SKM-1 treated with dmso at 0.1 percent for 144 hours (cell line): ENCODE measurements at regions not wholly inside any gene's neighbourhood (a gene's known extent, or its start where the extent isn't known, plus 50 kb on each side); places are given as distances from the start of the nearest gene placed in this dataset.
"Not testable (repeated sequence)": the region's sequence is repeated elsewhere in the genome, so short reads cannot be mapped to it uniquely, and the experiment has no call there.

Experiments
- DNase-seq: peaks from one replicate; lab custom pipeline; 2025; ENCODE audit not compliant: unreplicated experiment; lab: John Stamatoyannopoulos, UW

DNA sequence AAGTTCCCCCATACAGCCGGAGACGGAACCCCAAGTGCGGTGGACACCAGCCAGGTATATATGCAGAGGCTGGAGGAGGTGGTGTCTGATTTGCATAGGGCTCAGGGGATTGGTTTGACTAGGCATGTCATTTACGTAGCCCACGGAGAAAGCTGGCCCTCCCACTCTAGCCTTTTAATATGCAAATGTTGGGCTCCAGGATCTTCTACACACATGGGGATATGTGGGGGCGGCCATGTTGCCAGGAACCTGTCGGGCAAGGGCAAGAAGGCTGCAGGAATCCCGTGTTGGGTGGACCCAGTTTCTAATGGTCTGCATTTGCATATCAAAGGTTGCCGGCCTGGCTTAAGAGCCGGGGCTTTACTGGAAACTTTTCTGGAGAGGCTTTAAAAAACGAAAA is 57.4 kb downstream of the FTHL17 start:
- DNase-seq = not testable (repeated sequence)

DNA sequence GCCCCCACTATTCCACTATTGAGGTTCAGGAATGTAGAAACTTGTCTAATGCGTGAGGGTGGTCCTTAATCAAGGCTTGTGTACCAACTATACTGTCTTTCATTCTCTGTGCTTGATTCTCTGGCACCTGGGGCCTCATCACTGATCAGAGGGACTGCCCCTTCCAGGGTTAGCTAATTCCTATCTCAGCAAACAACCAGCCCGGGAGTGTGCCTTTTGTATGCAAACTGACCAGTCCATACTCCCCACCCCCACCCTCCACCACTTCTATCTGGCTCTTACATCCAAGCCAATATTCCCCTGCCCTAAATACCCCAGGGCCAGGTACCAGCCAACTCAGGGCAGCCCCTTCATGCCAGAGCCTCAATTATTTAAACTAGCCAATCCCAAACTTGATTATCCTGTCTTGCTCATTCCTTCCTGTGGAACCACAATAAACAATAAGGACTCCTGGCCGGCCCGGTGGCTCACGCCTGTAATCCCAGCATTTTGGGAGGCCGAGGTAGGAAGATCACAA is 59.3 kb downstream of the FTHL17 start:
- no peak for DNase-seq

DNA sequence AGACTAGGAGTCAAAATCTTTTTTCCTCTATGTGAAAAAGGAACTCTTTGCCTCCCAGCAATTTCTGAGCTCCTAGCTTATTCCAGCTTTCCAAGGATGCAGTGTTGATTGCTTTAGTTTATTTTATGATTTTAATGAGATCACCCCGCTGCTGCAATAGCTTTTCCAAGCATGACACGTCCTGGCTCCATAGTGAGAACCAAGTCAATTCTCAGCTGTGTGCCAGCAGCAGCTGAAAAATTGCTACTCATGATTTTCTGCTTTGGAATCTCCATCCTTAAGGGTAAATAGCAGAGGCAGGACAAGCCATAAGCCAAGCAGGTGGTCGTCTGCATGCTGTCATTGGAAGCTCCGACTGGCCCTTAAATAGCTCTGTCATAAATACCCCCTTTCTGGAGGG is 64.5 kb downstream of the FTHL17 start:
- DNase-seq = no peak

DNA sequence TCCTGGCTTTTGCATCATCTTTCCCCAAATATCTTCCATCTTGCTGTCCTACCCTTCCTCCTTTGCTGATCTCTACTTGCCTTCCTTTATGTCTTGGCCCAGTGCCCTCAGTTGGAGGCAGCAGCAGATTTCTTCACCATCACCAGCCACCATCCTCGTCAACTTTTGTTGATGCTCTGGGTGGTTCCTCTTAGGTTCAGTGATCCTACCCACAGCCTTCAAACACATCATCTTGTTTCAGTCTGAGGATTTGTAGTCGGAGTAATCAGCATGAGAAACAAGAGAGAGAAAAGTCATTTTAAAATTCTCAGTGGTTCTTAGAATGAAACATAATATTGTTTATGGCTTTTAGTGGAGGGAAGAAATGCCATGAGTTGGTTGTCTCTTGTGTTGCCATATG is 65.8 kb downstream of the FTHL17 start:
- no peak for DNase-seq

DNA sequence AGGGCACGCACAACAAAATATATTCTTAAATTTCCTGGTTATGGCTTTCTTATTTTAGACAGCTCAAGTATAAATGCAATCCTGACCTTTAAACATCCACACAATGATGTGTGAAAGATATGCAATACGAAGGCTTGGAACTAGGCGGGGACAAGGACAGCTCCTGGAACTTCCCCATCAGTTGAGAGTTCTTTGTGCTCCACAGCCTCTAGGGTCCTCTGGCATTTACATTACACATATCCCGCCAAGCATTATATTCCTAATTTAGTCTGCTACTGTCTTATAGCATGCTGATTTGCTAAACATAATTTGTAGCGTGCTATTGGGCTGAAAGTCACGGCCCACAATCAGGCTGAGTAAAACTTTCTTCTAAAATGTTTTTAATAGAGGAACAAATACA is 74.4 kb downstream of the FTHL17 start:
- no peak for DNase-seq

DNA sequence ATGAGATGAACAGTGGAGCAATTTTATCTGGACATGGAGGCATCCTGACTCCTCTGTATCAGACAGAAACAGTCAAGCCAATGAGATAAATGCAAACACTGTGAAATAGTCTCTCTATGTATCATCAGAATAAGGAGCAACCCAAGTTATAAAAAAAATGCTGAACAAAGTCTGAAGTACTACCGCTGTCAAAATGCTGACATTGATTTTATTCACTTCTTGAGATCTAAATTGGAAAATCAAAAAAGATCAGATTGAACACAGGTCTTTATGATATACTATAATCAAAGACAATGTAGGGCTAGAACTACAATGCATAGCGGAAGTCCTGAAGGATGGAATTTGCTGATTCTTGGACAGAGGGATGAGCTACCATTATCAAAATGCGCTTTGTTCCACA is 76.1 kb downstream of the FTHL17 start:
- no peak for DNase-seq

DNA sequence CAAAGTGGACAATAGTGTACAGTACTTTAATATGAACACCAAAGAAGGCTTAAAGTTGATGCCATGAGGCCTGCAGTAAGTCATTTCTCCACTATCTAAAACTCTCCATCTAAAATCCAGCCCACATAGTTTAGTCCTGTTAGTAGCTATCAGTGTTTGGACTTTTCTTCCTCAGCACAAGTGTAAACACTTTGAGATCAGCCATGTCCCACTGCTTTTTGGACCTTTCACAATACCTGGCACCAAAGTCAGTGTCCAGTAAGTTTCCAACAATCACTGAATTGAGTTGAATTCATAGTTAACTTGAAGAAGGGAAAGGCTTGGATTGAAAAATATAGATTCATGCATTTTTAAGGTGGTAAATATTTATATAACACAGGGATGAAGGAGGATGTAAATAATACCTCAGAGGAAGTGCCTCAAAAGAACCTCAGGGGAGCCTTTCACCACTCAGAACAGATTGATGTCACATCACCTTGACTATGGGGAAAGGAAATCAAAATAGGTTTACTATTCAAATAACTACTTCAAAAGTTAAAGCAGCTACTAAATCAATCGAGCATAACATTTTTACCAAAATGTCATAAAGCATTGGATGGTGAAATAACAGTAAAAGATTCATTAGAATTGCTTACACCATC is 76.7 kb downstream of the FTHL17 start:
- no peak for DNase-seq

DNA sequence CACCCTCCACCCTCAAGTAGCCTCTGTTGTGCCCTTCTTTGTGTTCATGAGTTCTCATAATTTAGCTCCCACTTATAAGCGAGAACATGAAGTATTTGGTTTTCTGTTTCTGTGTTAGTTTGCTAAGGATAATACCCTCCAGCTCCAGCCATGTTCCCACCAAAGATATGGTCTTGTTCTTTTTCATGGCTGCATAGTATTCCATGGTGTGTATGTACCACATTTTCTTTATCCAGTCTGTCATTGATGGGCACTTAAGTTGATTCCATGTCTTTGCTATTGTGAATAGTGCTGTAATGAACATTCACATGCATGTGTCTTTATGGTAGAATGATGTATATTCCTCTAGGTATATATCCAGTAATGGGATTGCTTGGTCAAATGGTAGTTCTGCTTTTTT is 77.8 kb downstream of the FTHL17 start:
- DNase-seq = not testable (repeated sequence)

DNA sequence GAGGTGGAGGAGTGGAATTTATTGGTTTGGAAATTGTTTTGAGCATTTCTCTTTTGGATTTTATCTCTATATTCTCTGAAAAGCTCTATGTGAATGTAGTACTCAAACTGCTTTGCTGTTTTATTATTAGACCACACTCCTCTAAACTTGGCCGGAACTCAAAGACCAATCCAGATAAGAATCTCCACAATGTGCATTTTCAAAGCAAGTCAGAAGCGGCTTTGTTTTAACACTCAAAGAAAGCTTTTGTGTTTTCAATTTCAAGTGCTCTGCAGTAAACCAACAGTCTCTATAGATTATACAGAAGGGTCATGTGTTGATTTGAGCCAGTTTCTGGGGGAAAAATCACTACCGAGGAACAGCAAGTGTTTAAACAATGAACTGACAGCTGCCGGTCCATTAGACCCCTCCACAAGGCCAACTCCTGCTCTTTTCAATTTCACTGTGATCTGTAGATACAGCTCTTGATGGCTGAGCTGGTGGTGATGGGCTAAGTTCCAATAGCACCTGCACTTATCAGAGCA is 79.4 kb downstream of the FTHL17 start:
- DNase-seq = no peak

DNA sequence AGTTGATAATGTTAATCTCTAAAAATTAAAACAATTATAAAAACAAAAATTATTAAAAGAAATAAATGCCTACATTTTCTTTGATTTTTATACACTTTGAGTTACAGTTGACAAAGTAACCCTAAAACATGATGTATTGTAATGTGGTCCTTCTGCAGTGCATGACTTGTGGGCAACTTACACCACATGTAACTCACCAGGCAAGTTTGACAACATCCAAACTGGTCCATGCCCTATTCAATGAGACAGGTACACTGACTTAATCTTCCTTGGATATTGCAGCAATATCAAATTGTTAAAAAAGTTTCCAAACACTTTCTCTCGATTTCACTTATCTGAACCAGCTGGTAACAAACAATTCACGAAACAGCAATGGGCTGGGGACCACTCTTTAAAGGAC is 81.5 kb downstream of the FTHL17 start:
- no peak for DNase-seq

DNA sequence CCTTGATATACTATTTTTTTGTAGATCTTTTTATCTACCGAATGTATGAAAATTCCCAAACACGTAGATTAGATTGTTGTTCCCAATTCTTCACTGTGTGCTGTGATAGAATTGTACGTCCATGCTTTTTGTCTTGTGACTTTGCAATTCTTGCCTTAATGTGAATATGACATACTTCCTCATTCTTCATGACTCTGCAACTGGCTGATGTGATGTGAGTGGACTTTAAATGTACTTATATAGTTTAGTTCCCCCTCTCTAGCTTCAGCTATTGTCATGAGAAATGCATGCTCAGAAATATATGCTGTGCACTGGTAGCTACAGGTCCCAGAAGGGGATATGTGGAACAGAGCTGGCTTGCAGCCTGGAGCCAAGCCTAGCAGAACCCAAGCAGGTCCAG is 89.4 kb downstream of the FTHL17 start:
- DNase-seq = no peak

DNA sequence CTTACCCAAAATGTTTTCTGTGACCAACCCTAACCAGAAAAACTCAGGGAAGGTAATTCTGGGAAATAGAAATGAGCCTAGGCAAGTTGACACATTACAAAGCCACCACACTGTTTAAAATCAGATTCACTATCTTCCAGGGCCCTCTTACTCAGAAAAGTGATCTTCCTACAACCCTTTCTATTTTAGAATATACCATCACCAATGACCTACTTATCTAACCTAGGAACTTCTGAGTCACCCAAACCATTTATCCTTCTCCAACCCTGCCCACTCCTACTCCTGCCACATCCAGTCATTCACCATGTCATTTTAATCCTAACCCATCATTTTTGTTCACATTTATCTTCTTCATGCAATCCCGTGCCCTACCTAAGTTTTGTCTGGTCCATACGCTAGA is 89.9 kb downstream of the FTHL17 start:
- no peak for DNase-seq

DNA sequence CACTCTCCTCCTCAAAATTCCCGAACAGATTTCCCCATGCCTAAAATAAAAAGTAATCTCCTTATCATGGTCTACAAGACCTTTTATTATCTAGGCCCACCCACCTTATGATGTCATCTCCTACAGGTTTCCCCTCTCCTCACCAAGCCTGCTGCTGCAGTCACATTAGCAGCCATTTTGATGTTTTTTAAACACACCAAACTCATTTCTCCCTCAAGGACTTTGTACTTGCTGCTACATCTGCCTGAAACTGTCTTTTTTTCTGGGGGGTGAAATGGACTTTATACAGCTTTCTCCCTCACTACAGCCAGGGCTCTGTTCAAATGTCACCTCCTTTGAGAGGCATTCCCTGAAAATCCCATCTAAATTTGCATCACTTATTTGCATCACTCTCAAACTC is 90.2 kb upstream of the TAB3 start:
- DNase-seq = no peak

DNA sequence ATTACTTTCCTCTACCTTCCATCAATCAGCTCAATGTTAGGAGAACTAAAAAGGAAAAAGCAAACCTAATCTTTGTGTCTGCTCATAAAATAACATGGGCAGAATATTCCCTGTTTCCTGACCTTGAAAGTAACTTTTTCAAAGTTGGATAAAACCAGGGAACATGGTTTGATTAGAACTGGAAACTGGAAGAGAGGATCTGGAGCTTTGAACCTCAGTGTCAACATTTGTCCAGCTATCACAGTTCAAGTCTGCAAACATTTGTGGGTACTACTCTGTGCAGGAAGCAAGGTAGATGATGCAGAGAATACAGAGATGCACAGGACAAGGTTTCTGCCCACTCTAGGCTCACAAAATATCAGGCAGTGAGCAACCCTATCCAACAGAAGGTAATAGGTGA is 86.4 kb upstream of the TAB3 start:
- DNase-seq = no peak

DNA sequence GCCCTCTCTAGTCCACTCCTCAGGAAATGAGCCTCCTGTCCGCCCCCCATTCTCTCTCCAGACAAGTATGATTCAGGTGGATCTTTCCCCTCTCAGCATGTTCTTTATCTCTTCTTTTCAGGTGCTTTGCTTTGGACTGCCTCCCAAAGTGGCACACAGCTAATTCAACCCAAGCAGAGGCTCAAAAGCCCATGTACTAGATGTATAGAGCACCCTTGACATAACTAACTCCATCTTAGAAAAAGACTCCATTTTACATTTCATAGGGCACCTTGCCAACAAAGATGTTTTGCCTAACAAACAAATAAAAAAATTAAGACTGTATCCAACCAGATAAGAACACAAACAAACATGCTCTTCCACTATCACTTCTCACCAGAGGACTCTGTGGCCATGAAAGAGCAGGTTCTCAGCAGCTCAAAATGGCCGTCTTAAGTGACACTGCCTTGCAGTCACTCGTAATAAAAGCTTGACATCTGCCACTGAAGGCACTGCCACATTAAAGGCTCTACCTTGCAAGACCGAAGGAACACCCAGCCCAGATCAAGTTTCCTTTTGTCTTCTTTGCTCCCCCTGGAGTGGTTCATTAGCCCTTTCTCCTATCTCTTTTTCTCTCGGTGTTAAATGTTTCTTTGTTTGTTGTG is 84.9 kb upstream of the TAB3 start:
- DNase-seq = no peak

DNA sequence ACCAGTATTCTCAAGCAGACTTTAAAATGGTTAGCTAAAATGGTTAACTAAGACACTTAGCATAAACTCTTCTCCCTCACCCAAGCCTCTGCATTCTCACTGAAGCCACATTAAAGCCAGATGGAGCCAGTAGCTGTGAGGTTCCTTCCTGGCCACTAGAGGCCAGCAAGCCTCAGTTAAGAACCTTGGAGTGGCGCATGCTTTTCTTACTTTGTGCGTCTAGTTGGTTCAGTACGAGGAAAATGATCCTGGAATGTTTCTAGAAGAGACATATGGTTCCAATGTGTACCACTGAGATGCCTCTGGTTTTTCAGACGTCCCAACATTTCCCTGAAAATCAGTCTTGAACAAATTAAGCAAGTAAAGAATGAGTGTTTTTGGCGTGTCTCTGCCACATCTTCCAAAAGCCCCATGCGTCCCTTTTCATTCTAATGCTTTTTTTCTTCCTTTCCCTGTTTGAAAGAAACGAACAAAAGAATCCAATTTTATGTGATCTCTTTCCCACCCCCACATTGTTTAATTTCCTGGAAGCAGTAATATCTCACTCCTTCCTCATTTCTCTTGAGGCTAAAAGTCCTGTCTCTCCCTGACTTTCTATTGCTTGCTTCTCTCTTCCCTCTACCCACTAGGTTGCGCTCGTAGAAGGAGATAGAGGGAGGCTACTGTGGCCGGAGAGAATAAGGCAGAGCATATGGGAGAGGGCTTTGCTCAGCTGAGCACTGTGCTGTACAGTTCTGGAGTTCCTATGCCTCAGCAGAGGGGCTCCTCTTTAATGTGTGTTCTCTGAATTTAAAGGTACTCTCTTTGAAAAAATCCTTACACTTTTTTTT is 82.9 kb upstream of the TAB3 start:
- peak; percentile 29 for DNase-seq

DNA sequence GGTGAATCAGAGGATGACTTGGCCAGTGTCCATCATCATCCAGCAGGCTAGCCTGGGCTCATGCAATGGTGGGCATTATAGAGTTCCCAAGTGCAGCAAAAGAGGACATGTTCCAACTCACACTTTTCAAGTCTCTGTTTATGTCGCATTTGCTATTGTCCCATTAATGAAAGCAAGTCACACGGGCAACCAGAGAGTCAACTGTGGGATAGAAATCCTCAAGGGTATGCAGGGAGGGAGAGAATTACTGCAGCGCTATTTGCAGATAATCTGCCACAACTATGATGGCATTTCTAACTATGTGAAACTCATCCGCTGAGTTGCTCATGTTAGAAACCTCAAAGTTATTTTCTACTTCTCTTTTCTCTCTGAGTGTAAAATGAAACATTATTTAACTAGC is 78.5 kb upstream of the TAB3 start:
- DNase-seq = no peak

DNA sequence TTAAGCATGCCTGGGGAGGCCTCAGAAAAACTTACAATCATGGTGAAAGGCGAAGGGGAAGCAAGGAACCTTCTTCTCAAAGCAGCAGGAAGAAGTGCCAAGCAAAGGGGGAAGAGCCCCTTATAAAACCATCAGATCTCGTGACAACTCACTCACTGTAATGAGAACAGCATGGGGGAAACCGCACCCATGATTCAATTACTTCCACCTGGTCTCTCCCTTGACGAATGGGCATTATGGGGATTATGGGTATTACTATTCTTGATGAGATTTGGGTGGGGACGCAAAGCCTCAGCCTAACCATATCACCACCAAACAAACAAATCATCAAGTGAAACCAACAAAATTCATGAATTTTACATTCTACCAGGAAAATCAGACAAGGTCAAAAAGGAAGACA is 76.7 kb upstream of the TAB3 start:
- no peak for DNase-seq

DNA sequence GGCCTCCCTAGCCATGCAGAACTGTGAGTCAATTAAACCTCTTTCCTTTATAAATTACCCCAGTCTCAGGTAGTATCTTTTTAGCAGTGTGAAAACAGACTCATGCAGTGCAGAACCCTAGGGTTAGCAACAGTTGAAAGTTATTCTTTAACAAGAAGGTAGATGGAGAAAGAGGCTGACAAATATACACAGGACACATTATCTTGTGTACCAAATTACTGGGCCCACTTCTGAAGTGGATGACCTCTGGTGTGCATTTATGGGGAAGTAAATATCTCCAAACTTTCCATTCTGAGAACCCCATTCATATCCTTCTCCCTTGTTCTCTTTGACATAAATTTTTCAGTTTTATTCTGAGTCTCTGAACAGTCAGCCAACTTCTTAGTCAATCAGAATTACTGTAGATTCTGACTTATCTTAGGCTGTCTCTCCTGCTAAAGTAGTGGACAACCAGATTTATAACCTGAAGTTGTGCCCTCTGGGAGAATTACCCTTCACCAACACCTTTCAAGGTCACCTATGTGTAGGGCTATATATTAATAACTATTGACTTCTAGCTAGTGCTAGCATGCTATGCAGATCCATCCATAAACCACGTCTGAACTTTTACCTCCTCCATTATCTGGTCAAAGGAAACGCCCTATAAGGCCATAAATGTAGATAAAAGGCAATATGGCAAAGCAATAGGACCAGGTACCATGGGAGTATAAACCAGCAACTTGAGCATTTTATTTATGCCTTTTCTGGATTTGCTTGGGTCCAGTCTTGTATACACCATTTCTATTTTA is 72.5 kb upstream of the TAB3 start:
- no peak for DNase-seq

DNA sequence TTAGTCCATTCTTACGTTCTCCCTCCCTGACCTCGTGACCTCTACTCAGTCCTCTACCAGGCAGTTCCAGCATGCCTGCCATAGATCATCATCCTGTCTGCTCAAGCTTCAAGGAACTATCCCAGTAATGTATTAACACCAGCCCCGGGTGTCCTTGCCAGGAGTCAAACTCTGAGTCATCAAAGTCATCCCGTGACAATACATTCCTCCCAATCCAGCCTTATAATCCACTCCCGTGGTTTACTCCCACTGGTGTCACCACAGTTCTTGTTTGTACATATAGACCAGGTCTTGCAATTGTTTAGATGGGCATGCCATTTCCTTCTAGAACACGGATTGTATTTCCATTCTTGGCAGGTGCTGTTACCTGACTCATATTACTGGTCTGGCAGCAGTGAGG is 68.7 kb upstream of the TAB3 start:
- no peak for DNase-seq

DNA sequence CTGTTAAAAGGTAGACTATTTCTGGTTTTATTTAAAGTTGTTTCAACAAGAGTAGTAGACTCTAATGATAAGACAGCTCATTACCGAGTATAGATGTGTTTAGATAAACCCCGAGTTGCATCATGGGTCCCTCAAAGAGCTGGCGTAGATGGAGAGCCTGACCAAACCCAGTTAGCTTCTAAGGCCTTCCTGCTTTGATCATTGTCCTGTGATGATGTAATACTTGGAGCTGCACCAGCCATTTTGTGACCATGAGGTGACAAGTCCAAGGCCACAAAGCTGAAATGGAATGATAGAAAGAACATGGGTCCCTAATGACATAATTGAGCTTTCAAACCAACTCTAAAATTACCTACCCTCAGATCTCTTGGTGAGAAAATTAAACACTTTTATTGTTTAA is 66.6 kb upstream of the TAB3 start:
- no peak for DNase-seq
